Upper lobe of left lung (tissue), 4 donors: ENCODE measurements at regions not wholly inside any gene's neighbourhood (a gene's known extent, or its start where the extent isn't known, plus 50 kb on each side); places are given as distances from the start of the nearest gene placed in this dataset.

Source experiments
- EP300 ChIP-seq, 4 donors: sonication (generic); formaldehyde crosslinking; IDR thresholded peaks; one replicate each; pipeline ENCODE4 v1.5.1; 2017; ENCODE audit warnings: antibody characterized with exemption in 4 of 4, control low read depth in 2 of 4
- POLR2A ChIP-seq, 4 donors: fragments of 450-650 bp; IDR thresholded peaks; one replicate each; pipeline ENCODE4 v1.5.1; 2016 to 2017; ENCODE audit warnings: antibody characterized with exemption in 4 of 4, mild to moderate bottlenecking in 2 of 4
- POLR2AphosphoS5 ChIP-seq, 2 donors: sonication (generic); formaldehyde crosslinking; IDR thresholded peaks; one replicate each; pipeline ENCODE4 v1.5.1; 2017; ENCODE audit warnings: antibody characterized with exemption in 2 of 2
- TF ChIP-seq, protein P1 (sequence below), 6 experiments: fragments of 450-650 bp in 4 of 6; fragments of 200-600 bp in 2 of 6; sonication (generic) in 2 of 6; IDR thresholded peaks; one replicate each; pipeline ENCODE4 v1.5.1; 2016 to 2019; ENCODE audit warnings: antibody characterized with exemption in 6 of 6

DNA sequence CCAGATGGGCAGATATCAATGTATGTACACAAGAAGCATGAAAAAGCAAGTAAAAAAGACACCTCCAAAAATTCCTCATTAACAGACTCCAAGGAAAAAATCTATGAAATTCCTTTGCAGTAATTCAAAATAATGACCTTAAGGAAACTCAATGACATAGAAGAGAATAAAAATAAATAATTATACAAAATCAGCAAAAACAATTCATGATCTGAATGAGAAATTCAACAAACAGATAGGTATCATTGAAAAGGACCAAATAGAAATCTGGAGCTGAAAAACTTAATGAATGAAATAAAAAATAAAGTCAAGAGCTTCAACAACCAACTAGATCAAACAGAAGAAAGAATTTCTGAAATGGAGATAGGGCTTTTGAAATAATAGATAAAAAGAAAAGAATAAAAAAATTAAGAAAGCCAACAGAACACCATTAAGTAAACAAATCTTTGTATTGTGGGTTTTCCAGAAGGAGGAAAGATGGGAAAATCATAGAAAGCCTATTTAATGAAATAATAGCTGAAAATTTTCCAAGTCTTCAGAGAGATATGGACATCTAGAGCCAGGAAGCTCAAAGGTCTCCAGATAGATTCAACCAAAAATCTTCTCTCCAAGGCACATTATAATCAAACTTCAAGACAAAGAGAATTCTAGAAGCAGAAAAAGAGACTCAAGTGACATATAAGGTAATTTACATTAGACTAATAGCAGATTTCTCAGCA, 52.0 kb upstream of the KCNK1 start:
- TF ChIP-seq, protein P1, sequence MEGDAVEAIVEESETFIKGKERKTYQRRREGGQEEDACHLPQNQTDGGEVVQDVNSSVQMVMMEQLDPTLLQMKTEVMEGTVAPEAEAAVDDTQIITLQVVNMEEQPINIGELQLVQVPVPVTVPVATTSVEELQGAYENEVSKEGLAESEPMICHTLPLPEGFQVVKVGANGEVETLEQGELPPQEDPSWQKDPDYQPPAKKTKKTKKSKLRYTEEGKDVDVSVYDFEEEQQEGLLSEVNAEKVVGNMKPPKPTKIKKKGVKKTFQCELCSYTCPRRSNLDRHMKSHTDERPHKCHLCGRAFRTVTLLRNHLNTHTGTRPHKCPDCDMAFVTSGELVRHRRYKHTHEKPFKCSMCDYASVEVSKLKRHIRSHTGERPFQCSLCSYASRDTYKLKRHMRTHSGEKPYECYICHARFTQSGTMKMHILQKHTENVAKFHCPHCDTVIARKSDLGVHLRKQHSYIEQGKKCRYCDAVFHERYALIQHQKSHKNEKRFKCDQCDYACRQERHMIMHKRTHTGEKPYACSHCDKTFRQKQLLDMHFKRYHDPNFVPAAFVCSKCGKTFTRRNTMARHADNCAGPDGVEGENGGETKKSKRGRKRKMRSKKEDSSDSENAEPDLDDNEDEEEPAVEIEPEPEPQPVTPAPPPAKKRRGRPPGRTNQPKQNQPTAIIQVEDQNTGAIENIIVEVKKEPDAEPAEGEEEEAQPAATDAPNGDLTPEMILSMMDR (IDR thresholded peaks at IDR 0.05): no peak
- TF ChIP-seq POLR2AphosphoS5 (IDR thresholded peaks at IDR 0.05) (no peak), EP300 (IDR thresholded peaks at IDR 0.05) (no peak), POLR2A (IDR thresholded peaks at IDR 0.05) (no peak)
